ENCODE measurements at regions not wholly inside any gene's neighbourhood (a gene's known extent, or its start where the extent isn't known, plus 50 kb on each side); places are given as distances from the start of the nearest gene placed in this dataset.

DNA sequence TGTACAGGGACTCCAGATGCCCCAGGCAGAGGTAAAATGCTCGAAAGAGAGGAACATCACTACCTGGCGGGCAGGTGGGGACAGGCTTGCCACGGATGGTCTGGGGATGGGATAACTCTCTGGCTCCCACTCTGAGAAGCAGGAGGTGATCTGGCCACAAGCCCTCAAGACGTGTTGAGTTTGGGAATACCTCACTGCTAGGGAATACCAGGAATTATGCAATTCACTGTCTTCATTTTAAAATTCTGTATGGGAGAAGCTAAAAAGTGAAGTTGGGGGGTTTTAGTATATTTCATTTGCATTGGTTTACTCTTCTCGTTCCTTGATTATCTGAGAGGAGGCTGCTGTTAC, 510.4 kb downstream of the CCDC171 start:
- TF ChIP-seq YY1 (IDR thresholded peaks at IDR 0.05; ENCODE audit: extremely low read depth, insufficient replicate concordance, low read depth, low read length) (no peak), SIN3A (IDR thresholded peaks at IDR 0.05; ENCODE audit: low read depth) (no peak), EZH2phosphoT487 (IDR thresholded peaks at IDR 0.05; ENCODE audit: borderline replicate concordance) (no peak), ZFX (IDR thresholded peaks at IDR 0.05) (no peak), ZNF274 (IDR thresholded peaks at IDR 0.05; ENCODE audit: low read depth, low read length) (no peak), EGR1 (IDR thresholded peaks at IDR 0.05; ENCODE audit: low read depth) (no peak), RAD21 (IDR thresholded peaks at IDR 0.05; ENCODE audit: low read depth) (no peak), CEBPB (IDR thresholded peaks at IDR 0.05; ENCODE audit: low read depth) (no peak; the same call in 1 of the 2 replicates), JUND (IDR thresholded peaks at IDR 0.05) (no peak), SP1 (IDR thresholded peaks at IDR 0.05; ENCODE audit: low read depth) (no peak), CBX3 (IDR thresholded peaks at IDR 0.05; ENCODE audit: low read depth) (no peak), EZH2 (IDR thresholded peaks at IDR 0.05) (no peak), ELF1 (IDR thresholded peaks at IDR 0.05; ENCODE audit: borderline replicate concordance, low read depth) (no peak), POLR2AphosphoS5 (IDR thresholded peaks at IDR 0.05; ENCODE audit: low read depth, low read length) (no peak), POLR2A (IDR thresholded peaks at IDR 0.05; ENCODE audit: borderline replicate concordance, extremely low read depth, insufficient read depth, insufficient read length) (no peak)
- TF ChIP-seq, protein P1, sequence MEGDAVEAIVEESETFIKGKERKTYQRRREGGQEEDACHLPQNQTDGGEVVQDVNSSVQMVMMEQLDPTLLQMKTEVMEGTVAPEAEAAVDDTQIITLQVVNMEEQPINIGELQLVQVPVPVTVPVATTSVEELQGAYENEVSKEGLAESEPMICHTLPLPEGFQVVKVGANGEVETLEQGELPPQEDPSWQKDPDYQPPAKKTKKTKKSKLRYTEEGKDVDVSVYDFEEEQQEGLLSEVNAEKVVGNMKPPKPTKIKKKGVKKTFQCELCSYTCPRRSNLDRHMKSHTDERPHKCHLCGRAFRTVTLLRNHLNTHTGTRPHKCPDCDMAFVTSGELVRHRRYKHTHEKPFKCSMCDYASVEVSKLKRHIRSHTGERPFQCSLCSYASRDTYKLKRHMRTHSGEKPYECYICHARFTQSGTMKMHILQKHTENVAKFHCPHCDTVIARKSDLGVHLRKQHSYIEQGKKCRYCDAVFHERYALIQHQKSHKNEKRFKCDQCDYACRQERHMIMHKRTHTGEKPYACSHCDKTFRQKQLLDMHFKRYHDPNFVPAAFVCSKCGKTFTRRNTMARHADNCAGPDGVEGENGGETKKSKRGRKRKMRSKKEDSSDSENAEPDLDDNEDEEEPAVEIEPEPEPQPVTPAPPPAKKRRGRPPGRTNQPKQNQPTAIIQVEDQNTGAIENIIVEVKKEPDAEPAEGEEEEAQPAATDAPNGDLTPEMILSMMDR (IDR thresholded peaks at IDR 0.05 in 2 of 3, conservative IDR thresholded peaks at IDR 0.05 in 1 of 3; ENCODE audit: borderline replicate concordance in 1 of 3, insufficient read depth in 1 of 3, low read depth in 2 of 3, low read length in 2 of 3), result no peak
- TF ChIP-seq, protein P2, sequence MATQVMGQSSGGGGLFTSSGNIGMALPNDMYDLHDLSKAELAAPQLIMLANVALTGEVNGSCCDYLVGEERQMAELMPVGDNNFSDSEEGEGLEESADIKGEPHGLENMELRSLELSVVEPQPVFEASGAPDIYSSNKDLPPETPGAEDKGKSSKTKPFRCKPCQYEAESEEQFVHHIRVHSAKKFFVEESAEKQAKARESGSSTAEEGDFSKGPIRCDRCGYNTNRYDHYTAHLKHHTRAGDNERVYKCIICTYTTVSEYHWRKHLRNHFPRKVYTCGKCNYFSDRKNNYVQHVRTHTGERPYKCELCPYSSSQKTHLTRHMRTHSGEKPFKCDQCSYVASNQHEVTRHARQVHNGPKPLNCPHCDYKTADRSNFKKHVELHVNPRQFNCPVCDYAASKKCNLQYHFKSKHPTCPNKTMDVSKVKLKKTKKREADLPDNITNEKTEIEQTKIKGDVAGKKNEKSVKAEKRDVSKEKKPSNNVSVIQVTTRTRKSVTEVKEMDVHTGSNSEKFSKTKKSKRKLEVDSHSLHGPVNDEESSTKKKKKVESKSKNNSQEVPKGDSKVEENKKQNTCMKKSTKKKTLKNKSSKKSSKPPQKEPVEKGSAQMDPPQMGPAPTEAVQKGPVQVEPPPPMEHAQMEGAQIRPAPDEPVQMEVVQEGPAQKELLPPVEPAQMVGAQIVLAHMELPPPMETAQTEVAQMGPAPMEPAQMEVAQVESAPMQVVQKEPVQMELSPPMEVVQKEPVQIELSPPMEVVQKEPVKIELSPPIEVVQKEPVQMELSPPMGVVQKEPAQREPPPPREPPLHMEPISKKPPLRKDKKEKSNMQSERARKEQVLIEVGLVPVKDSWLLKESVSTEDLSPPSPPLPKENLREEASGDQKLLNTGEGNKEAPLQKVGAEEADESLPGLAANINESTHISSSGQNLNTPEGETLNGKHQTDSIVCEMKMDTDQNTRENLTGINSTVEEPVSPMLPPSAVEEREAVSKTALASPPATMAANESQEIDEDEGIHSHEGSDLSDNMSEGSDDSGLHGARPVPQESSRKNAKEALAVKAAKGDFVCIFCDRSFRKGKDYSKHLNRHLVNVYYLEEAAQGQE (IDR thresholded peaks at IDR 0.05; ENCODE audit: low read depth), result no peak
- TF ChIP-seq, protein P3, sequence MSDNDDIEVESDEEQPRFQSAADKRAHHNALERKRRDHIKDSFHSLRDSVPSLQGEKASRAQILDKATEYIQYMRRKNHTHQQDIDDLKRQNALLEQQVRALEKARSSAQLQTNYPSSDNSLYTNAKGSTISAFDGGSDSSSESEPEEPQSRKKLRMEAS (IDR thresholded peaks at IDR 0.05), result no peak
- ChIA-PET POLR2A (no interaction called here), CTCF (no interaction called here), RAD21 (ENCODE audit: low non-redundant PET in 1 of 2, low total read pairs in 2 of 2, uncharacterized antibody in 2 of 2, unreplicated experiment in 2 of 2) (no interaction called here)
- no peaks in the 10 kb centered on the region for H3K9me2 ChIP-seq (ENCODE audit: insufficient read depth)
- ATAC-seq, result no peak
- intact Hi-C loops (cut with micrococcal nuclease), result no loop called here
- BruUV-seq (replicated peaks), result no TSS peak
- peaks cover 0 to 9% of the 10 kb centered on the region in 2 experiments; a peak in 1 of 4 replicates for H3K4me1 ChIP-seq (ENCODE audit: control insufficient read depth in 1 of 2, insufficient read depth in 2 of 2, low read length in 2 of 2)
- H3K27me3 ChIP-seq (ENCODE audit: insufficient read depth, low read length), result no peaks in the 10 kb centered on the region
- DNase-seq (ENCODE audit: low read depth, low spot score), result no peak
- no peaks in the 10 kb centered on the region for H3K36me3 ChIP-seq (ENCODE audit: control insufficient read depth in 1 of 2, insufficient read depth in 2 of 2, low read length in 2 of 2)
- no peaks in the 10 kb centered on the region for H3K79me2 ChIP-seq (ENCODE audit: insufficient read depth, low read length)
- no peaks in the 10 kb centered on the region for H3K9me3 ChIP-seq (ENCODE audit: control insufficient read depth in 1 of 2, insufficient read depth in 1 of 2, low read depth in 1 of 2, low read length in 2 of 2)
- no peak overlapping the region for H3K4me3 ChIP-seq (replicated peaks in 1 of 2; ENCODE audit: low read depth in 1 of 2, low read length in 2 of 2)
- H3K9ac ChIP-seq (ENCODE audit: low read length), result no peak overlapping the region
- no peak overlapping the region for H2AFZ ChIP-seq (ENCODE audit: low read depth, low read length, poor library complexity, severe bottlenecking)
- H3K4me2 ChIP-seq (ENCODE audit: low read length), result peak overlapping the region; percentile 6; the same call in 1 of the 2 replicates
- H3K27ac ChIP-seq (ENCODE audit: low read depth, low read length), result no peak overlapping the region
- H4K20me1 ChIP-seq (ENCODE audit: insufficient read depth), result no peaks in the 10 kb centered on the region
